Vagina (tissue), 2 donors: ENCODE measurements at regions not wholly inside any gene's neighbourhood (a gene's known extent, or its start where the extent isn't known, plus 50 kb on each side); places are given as distances from the start of the nearest gene placed in this dataset.

ENCODE experiments used
- CTCF ChIP-seq, 3 experiments: fragments of 450-650 bp in 2 of 3; fragments of 200-600 bp in 1 of 3; sonication (generic) in 1 of 3; IDR thresholded peaks; one replicate each; pipeline ENCODE4 v1.5.1; 2017 to 2019; ENCODE audit warnings: antibody characterized with exemption in 3 of 3, mild to moderate bottlenecking in 2 of 3, moderate library complexity in 2 of 3
- POLR2AphosphoS5 ChIP-seq, 2 donors: sonication (generic); formaldehyde crosslinking; IDR thresholded peaks; one replicate each; pipeline ENCODE4 v1.9.0; 2017; ENCODE audit warnings: antibody characterized with exemption in 2 of 2, mild to moderate bottlenecking in 2 of 2, low read depth in 1 of 2; ENCODE audit not compliant: insufficient read depth in 1 of 2

- TF ChIP-seq POLR2AphosphoS5 (IDR thresholded peaks at IDR 0.05; ENCODE audit: insufficient read depth in 1 of 2, low read depth in 1 of 2): no peak
- no peak for TF ChIP-seq CTCF (IDR thresholded peaks at IDR 0.05)
Observed at GRCh38 chr3:4140921-4141320, 162.2 kb upstream of the SETMAR start.
